ENCODE measurements at regions not wholly inside any gene's neighbourhood (a gene's known extent, or its start where the extent isn't known, plus 50 kb on each side); places are given as distances from the start of the nearest gene placed in this dataset.

GRCh38 chr18:27707201-27707600 is 469.7 kb downstream of the CDH2 start:
- TF ChIP-seq POLR2A (IDR thresholded peaks at IDR 0.05) (no peak), CTCF (IDR thresholded peaks at IDR 0.05 in 8 of 11, conservative IDR thresholded peaks at IDR 0.05 in 3 of 11) (no peak), POLR2AphosphoS5 (IDR thresholded peaks at IDR 0.05) (no peak)

All from spleen (tissue), 7 donors.